GM21447 (cell line): ENCODE measurements at regions not wholly inside any gene's neighbourhood (a gene's known extent, or its start where the extent isn't known, plus 50 kb on each side); places are given as distances from the start of the nearest gene placed in this dataset.

Experiments
- ATAC-seq: cut with Tn5 transposase; IDR thresholded peaks from one replicate; pipeline ENCODE4 v1.9.1; 2021; ENCODE audit not compliant: unreplicated experiment

- no peak for ATAC-seq
Observed at GRCh38 chr4:177937041-177937440, 494.8 kb upstream of the AGA start.

- ATAC-seq: no peak
Observed at GRCh38 chr4:177938226-177938625, 496.0 kb upstream of the AGA start.

GRCh38 chr4:177945268-177945667 is 503.0 kb upstream of the AGA start:
- ATAC-seq: no peak

- no peak for ATAC-seq
Observed at GRCh38 chr4:177947607-177948006, 505.4 kb upstream of the AGA start.

- no peak for ATAC-seq
Observed at GRCh38 chr4:177948853-177949252, 506.6 kb upstream of the AGA start.

GRCh38 chr4:177951026-177951425 is 508.8 kb upstream of the AGA start:
- ATAC-seq: no peak

- no peak for ATAC-seq
Observed at GRCh38 chr4:177952723-177953122, 510.5 kb upstream of the AGA start.

- ATAC-seq: no peak
Observed at GRCh38 chr4:177957596-177958360, 515.5 kb upstream of the AGA start.

GRCh38 chr4:177960566-177960965 is 518.3 kb upstream of the AGA start:
- no peak for ATAC-seq

GRCh38 chr4:177961761-177962380 is 519.6 kb upstream of the AGA start:
- no peak for ATAC-seq

- ATAC-seq: no peak
Observed at GRCh38 chr4:177964061-177964460, 521.8 kb upstream of the AGA start.

GRCh38 chr4:177964693-177965168 is 522.5 kb upstream of the AGA start:
- no peak for ATAC-seq

GRCh38 chr4:177967328-177967727 is 525.1 kb upstream of the AGA start:
- no peak for ATAC-seq

- ATAC-seq: no peak
Observed at GRCh38 chr4:177968817-177969442, 526.7 kb upstream of the AGA start.

GRCh38 chr4:177974461-177974860 is 532.2 kb upstream of the AGA start:
- no peak for ATAC-seq

GRCh38 chr4:177975315-177975987 is 533.2 kb upstream of the AGA start:
- no peak for ATAC-seq

- ATAC-seq: no peak
Observed at GRCh38 chr4:177986236-177986635, 544.0 kb upstream of the AGA start.

GRCh38 chr4:177987896-177988295 is 545.7 kb upstream of the AGA start:
- no peak for ATAC-seq

- no peak for ATAC-seq
Observed at GRCh38 chr4:177989503-177990201, 547.4 kb upstream of the AGA start.

GRCh38 chr4:178003098-178003657 is 560.9 kb upstream of the AGA start:
- no peak for ATAC-seq

- no peak for ATAC-seq
Observed at GRCh38 chr4:178010596-178010995, 568.4 kb upstream of the AGA start.
